H1 (cell line): ENCODE measurements at regions not wholly inside any gene's neighbourhood (a gene's known extent, or its start where the extent isn't known, plus 50 kb on each side); places are given as distances from the start of the nearest gene placed in this dataset.

ENCODE experiments used
- BACH1 ChIP-seq: IDR thresholded peaks from 2 replicates; pipeline ENCODE4 v1.6.1; 2012; ENCODE audit warnings: low read length, improper control_type of control experiment
- CHD1 ChIP-seq: IDR thresholded peaks from 2 replicates; pipeline ENCODE4 v1.6.1; 2012; ENCODE audit warnings: low read depth, low read length, improper control_type of control experiment
- CHD7 ChIP-seq: fragments of 300-600 bp; sonication (generic); IDR thresholded peaks from 2 replicates; pipeline ENCODE4 v1.7.1; 2012; ENCODE audit warnings: low read length, moderate library complexity, mild to moderate bottlenecking, inconsistent platforms; ENCODE audit not compliant: insufficient replicate concordance
- KDM5A ChIP-seq: fragments of 200-600 bp; IDR thresholded peaks from 2 replicates; pipeline ENCODE4 v1.7.1; 2012; ENCODE audit warnings: mild to moderate bottlenecking, low read length, inconsistent platforms, mixed read lengths
- NRF1 ChIP-seq: IDR thresholded peaks from 2 replicates; pipeline ENCODE4 v1.6.1; 2011; ENCODE audit warnings: mild to moderate bottlenecking, low read depth, low read length, improper control_type of control experiment
- POU5F1 ChIP-seq: IDR thresholded peaks from 2 replicates; pipeline ENCODE4 v1.6.1; 2011; ENCODE audit warnings: low read depth, mild to moderate bottlenecking, low read length, moderate library complexity
- SIX5 ChIP-seq: IDR thresholded peaks from 2 replicates; pipeline ENCODE4 v1.6.1; 2011; ENCODE audit warnings: mild to moderate bottlenecking, low read depth, low read length
- SP4 ChIP-seq: IDR thresholded peaks from 2 replicates; pipeline ENCODE4 v1.6.1; 2012; ENCODE audit warnings: low read length, inconsistent platforms
- SRF ChIP-seq: IDR thresholded peaks from 2 replicates; pipeline ENCODE4 v1.6.1; 2011; ENCODE audit warnings: mild to moderate bottlenecking, low read depth, low read length, moderate library complexity
- TEAD4 ChIP-seq: IDR thresholded peaks from 2 replicates; pipeline ENCODE4 v1.6.1; 2012; ENCODE audit warnings: low read depth, low read length, inconsistent platforms, mixed read lengths

- TF ChIP-seq CHD7 (no peak), TEAD4 (no peak), SIX5 (no peak), CHD1 (no peak), KDM5A (no peak), BACH1 (no peak), POU5F1 (no peak), NRF1 (no peak), SP4 (no peak), SRF (no peak)
Observed at GRCh38 chr1:14544319-14544718, 54.2 kb upstream of the KAZN start (continued).
